Skeletal muscle tissue (tissue), 3 donors: ENCODE measurements at regions not wholly inside any gene's neighbourhood (a gene's known extent, or its start where the extent isn't known, plus 50 kb on each side); places are given as distances from the start of the nearest gene placed in this dataset.

Experiments
- H3K27ac ChIP-seq: one replicate; pipeline ENCODE4 v1.7.0; 2013; ENCODE audit warnings: mild to moderate bottlenecking, low read depth, low read length, inconsistent platforms
- H3K27me3 ChIP-seq, 3 donors: one replicate each; pipeline ENCODE4 v1.7.0; 2013; ENCODE audit warnings: low read length in 3 of 3; ENCODE audit not compliant: control insufficient read depth in 3 of 3, insufficient read depth in 3 of 3
- H3K36me3 ChIP-seq, 3 donors: one replicate each; pipeline ENCODE4 v1.7.0; 2013; ENCODE audit warnings: low read length in 3 of 3; ENCODE audit not compliant: control insufficient read depth in 3 of 3, insufficient read depth in 3 of 3
- H3K4me1 ChIP-seq, 3 donors: one replicate each; pipeline ENCODE4 v1.7.0; 2013; ENCODE audit warnings: low read length in 3 of 3, mild to moderate bottlenecking in 3 of 3; ENCODE audit not compliant: control insufficient read depth in 3 of 3, insufficient read depth in 3 of 3
- H3K4me3 ChIP-seq, 3 donors: one replicate each; pipeline ENCODE4 v1.7.0; 2013; ENCODE audit warnings: low read length in 3 of 3
- H3K9ac ChIP-seq, 3 donors: one replicate each; pipeline ENCODE4 v1.7.0; 2013; ENCODE audit warnings: low read length in 3 of 3, mild to moderate bottlenecking in 3 of 3, moderate library complexity in 2 of 3, low read depth in 1 of 3
- H3K9me3 ChIP-seq, 3 donors: one replicate each; pipeline ENCODE4 v1.7.0; 2013; ENCODE audit warnings: low read length in 3 of 3; ENCODE audit not compliant: control insufficient read depth in 3 of 3
- donor health status: Osteomylitis.

GRCh38 chr3:71975573-71975972, 190.6 kb upstream of the PROK2 start:
- Histone ChIP-seq H3K4me3 (no peak overlapping the region), H3K4me1 (no peaks in the 10 kb centered on the region), H3K27me3 (peaks cover 5 to 19% (median 9%) of the 10 kb centered on the region in 3 donors), H3K27ac (no peak overlapping the region), H3K9me3 (peaks cover 0 to 2% (median 0%) of the 10 kb centered on the region in 3 donors), H3K9ac (no peak overlapping the region), H3K36me3 (no peaks in the 10 kb centered on the region)

- Histone ChIP-seq H3K27ac (no peak overlapping the region), H3K27me3 (peaks cover 5 to 26% (median 9%) of the 10 kb centered on the region in 3 donors), H3K9ac (no peak overlapping the region), H3K9me3 (peaks cover 0 to 2% (median 0%) of the 10 kb centered on the region in 3 donors), H3K36me3 (no peaks in the 10 kb centered on the region), H3K4me1 (no peaks in the 10 kb centered on the region), H3K4me3 (no peak overlapping the region)
These were observed 189.8 kb upstream of the PROK2 start for GRCh38 chr3:71974786-71975185.

- Histone ChIP-seq H3K9ac (no peak overlapping the region), H3K27ac (no peak overlapping the region), H3K27me3 (peaks cover 5 to 26% (median 9%) of the 10 kb centered on the region in 3 donors)
These were observed 188.5 kb upstream of the PROK2 start for GRCh38 chr3:71973274-71974030.

GRCh38 chr3:71972031-71972430, 187.1 kb upstream of the PROK2 start:
- H3K9me3 ChIP-seq = peaks cover 0 to 2% (median 0%) of the 10 kb centered on the region in 3 donors
- H3K27ac ChIP-seq = no peak overlapping the region
- no peaks in the 10 kb centered on the region for H3K4me1 ChIP-seq
- peaks cover 5 to 27% (median 12%) of the 10 kb centered on the region in 3 donors for H3K27me3 ChIP-seq
- no peak overlapping the region for H3K9ac ChIP-seq
- no peaks in the 10 kb centered on the region for H3K36me3 ChIP-seq
- no peak overlapping the region for H3K4me3 ChIP-seq

More at GRCh38 chr3:71973274-71974030, 188.5 kb upstream of the PROK2 start:
- no peaks in the 10 kb centered on the region for H3K36me3 ChIP-seq
- peaks cover 0 to 2% (median 0%) of the 10 kb centered on the region in 3 donors for H3K9me3 ChIP-seq
- no peak overlapping the region for H3K4me3 ChIP-seq
- H3K4me1 ChIP-seq = no peaks in the 10 kb centered on the region

- H3K27me3 ChIP-seq = peaks cover 0 to 27% (median 14%) of the 10 kb centered on the region in 3 donors
- no peak overlapping the region for H3K9ac ChIP-seq
- H3K4me1 ChIP-seq = no peaks in the 10 kb centered on the region
- H3K4me3 ChIP-seq = no peak overlapping the region
- H3K36me3 ChIP-seq = no peaks in the 10 kb centered on the region
- no peak overlapping the region for H3K27ac ChIP-seq
- H3K9me3 ChIP-seq = no peaks in the 10 kb centered on the region
These were observed 183.6 kb upstream of the PROK2 start for GRCh38 chr3:71968544-71968943.

- Histone ChIP-seq H3K27ac (no peak overlapping the region), H3K36me3 (no peaks in the 10 kb centered on the region), H3K27me3 (peaks cover 0 to 18% (median 8%) of the 10 kb centered on the region in 3 donors), H3K9me3 (no peaks in the 10 kb centered on the region), H3K4me3 (no peak overlapping the region), H3K9ac (no peak overlapping the region), H3K4me1 (no peaks in the 10 kb centered on the region)
These were observed 181.2 kb upstream of the PROK2 start for GRCh38 chr3:71966185-71966584.

- Histone ChIP-seq H3K27me3 (peaks cover 0 to 8% (median 8%) of the 10 kb centered on the region in 3 donors), H3K36me3 (no peaks in the 10 kb centered on the region), H3K27ac (no peak overlapping the region), H3K4me1 (no peaks in the 10 kb centered on the region), H3K9ac (no peak overlapping the region), H3K4me3 (no peak overlapping the region), H3K9me3 (no peaks in the 10 kb centered on the region)
These were observed 179.2 kb upstream of the PROK2 start for GRCh38 chr3:71964170-71964569.

GRCh38 chr3:71962561-71963240, 177.8 kb upstream of the PROK2 start:
- no peaks in the 10 kb centered on the region for H3K9me3 ChIP-seq
- H3K27ac ChIP-seq = no peak overlapping the region
- H3K36me3 ChIP-seq = no peaks in the 10 kb centered on the region
- H3K9ac ChIP-seq = no peak overlapping the region
- H3K27me3 ChIP-seq = peaks cover 0 to 8% (median 7%) of the 10 kb centered on the region in 3 donors
- H3K4me1 ChIP-seq = no peaks in the 10 kb centered on the region
- no peak overlapping the region for H3K4me3 ChIP-seq

GRCh38 chr3:71961891-71962290, 176.9 kb upstream of the PROK2 start:
- no peak overlapping the region for H3K4me3 ChIP-seq
- no peaks in the 10 kb centered on the region for H3K4me1 ChIP-seq
- no peaks in the 10 kb centered on the region for H3K9me3 ChIP-seq
- H3K36me3 ChIP-seq = no peaks in the 10 kb centered on the region
- peaks cover 0 to 5% (median 2%) of the 10 kb centered on the region in 3 donors for H3K27me3 ChIP-seq
- H3K27ac ChIP-seq = no peak overlapping the region
- no peak overlapping the region for H3K9ac ChIP-seq

GRCh38 chr3:71961378-71961777, 176.4 kb upstream of the PROK2 start:
- no peaks in the 10 kb centered on the region for H3K4me1 ChIP-seq
- no peaks in the 10 kb centered on the region for H3K36me3 ChIP-seq
- H3K27ac ChIP-seq = no peak overlapping the region
- H3K9me3 ChIP-seq = no peaks in the 10 kb centered on the region
- no peak overlapping the region for H3K9ac ChIP-seq
- H3K4me3 ChIP-seq = no peak overlapping the region
- H3K27me3 ChIP-seq = peaks cover 0 to 4% (median 4%) of the 10 kb centered on the region in 3 donors
